Endothelial cell of umbilical vein (primary cell): ENCODE measurements at regions not wholly inside any gene's neighbourhood (a gene's known extent, or its start where the extent isn't known, plus 50 kb on each side); places are given as distances from the start of the nearest gene placed in this dataset.

Experiments used
- EZH2 ChIP-seq: IDR thresholded peaks from 2 replicates; pipeline ENCODE4 v1.6.1; 2012; ENCODE audit warnings: borderline replicate concordance, low read depth, mild to moderate bottlenecking, moderate library complexity, low read length, inconsistent platforms; ENCODE audit not compliant: severe bottlenecking
- JUN ChIP-seq: IDR thresholded peaks from 2 replicates; pipeline ENCODE4 v1.6.1; 2011; ENCODE audit warnings: borderline replicate concordance, low read depth; ENCODE audit not compliant: insufficient read length, insufficient read depth
- POLR2A ChIP-seq: IDR thresholded peaks from 2 replicates; pipeline ENCODE4 v1.6.1; 2012; ENCODE audit warnings: low read depth, mild to moderate bottlenecking, control low read depth, low read length
- POLR2AphosphoS5 ChIP-seq: IDR thresholded peaks from 2 replicates; pipeline ENCODE4 v1.6.1; 2012; ENCODE audit warnings: low read depth, mild to moderate bottlenecking, control low read depth, low read length, moderate library complexity; ENCODE audit not compliant: insufficient read depth
- TF ChIP-seq, protein P1 (sequence below), 2 donors: IDR thresholded peaks; 1 replicate in 1 of 2; 2 replicates in 1 of 2; pipeline ENCODE4 v1.5.1; 2011; ENCODE audit warnings: low read length in 2 of 2, mild to moderate bottlenecking in 2 of 2, moderate library complexity in 2 of 2, control low read depth in 1 of 2, inconsistent platforms in 1 of 2, low read depth in 1 of 2; ENCODE audit not compliant: insufficient read depth in 1 of 2; ENCODE audit errors: extremely low read depth in 1 of 2

DNA sequence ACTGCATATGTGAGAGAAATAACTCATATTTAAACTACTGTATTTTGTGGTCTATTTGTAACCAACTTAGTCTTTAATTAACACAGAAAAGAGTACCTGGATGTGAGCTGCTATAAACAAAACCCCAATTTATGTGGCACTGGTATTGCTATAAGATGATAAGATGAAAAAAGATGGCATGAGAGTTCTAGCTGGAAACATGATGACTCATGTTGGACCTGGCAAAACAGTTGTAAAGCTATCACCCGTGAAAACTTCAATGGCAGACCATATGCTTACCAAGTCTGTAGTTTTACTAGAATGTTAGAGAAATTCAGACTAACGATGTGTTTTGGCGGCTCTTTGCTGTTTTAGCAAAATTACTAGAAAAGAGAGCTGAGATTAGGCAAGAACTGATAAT is 69.6 kb upstream of the PCDH9 start:
- no peak for TF ChIP-seq POLR2AphosphoS5
- TF ChIP-seq POLR2A = no peak
- TF ChIP-seq, protein P1, sequence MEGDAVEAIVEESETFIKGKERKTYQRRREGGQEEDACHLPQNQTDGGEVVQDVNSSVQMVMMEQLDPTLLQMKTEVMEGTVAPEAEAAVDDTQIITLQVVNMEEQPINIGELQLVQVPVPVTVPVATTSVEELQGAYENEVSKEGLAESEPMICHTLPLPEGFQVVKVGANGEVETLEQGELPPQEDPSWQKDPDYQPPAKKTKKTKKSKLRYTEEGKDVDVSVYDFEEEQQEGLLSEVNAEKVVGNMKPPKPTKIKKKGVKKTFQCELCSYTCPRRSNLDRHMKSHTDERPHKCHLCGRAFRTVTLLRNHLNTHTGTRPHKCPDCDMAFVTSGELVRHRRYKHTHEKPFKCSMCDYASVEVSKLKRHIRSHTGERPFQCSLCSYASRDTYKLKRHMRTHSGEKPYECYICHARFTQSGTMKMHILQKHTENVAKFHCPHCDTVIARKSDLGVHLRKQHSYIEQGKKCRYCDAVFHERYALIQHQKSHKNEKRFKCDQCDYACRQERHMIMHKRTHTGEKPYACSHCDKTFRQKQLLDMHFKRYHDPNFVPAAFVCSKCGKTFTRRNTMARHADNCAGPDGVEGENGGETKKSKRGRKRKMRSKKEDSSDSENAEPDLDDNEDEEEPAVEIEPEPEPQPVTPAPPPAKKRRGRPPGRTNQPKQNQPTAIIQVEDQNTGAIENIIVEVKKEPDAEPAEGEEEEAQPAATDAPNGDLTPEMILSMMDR (IDR thresholded peaks at IDR 0.05; ENCODE audit: extremely low read depth in 1 of 2, insufficient read depth in 1 of 2, low read depth in 1 of 2, low read length in 2 of 2) = no peak
- no peak for TF ChIP-seq EZH2
- no peak for TF ChIP-seq JUN
